AML-193 (cell line): ENCODE measurements at regions not wholly inside any gene's neighbourhood (a gene's known extent, or its start where the extent isn't known, plus 50 kb on each side); places are given as distances from the start of the nearest gene placed in this dataset.

Experiments
- DNase-seq, 2 experiments: peaks; one replicate each; lab custom pipeline; 2025; lab: John Stamatoyannopoulos, UW

GRCh38 chr1:90650401-90650800, 66.7 kb downstream of the BARHL2 start:
- no peak for DNase-seq

DNA sequence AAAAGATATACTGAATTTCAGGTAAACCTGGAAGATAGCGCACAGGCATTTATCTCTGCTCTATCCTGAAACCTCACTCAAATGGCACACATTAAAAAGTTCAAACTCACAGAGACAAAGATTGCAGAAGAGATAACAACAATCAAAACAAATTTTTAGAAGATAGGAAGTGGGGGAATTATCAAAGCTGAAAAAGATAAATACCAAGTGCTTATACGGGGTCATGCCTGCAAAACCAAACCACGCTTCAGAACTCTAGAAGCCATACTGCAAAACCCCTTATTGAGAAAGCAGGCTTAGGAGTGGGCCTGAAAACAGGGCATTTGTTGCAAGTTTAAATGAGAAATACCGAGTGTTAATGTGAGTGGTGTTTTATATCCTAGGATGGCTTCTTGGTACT, 76.8 kb downstream of the BARHL2 start:
- DNase-seq: no peak

DNA sequence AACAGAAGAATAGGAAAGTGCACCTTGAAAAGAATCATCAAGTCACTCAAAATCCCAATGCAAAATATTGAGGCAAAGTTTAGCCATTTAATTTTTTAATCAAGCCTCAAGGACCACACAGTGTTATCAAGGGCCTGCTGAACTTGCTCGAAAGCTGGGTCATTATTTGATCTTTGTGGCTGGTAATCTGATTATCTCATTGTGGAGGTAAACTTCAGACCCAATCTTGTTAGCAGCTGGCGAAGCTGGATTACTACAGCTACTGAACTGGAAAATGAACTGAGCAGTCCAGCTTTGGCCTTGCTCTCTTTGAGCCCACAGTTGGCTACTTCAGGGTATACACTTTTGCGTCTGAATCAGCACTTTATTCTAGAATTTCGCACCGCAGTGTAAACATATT, 94.4 kb downstream of the BARHL2 start:
- DNase-seq: no peak

DNA sequence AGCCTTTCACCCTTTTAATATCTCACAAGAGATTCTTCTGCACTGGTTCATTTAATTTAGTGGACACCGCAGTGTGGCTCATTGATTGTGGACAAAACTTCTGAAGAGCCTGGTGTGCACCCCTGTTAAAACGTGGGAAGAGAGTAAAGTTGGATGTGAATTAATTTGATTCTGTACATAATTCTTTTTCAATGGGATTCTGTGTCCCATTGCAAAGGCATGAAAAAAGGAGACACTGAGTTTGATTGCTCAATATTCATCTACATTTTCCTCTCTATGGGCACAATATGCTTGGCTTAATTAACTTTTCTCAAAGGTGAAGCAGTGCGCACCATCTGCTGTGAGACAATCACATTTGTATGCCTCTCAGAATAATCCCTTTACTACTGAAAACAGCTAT, 95.1 kb downstream of the BARHL2 start:
- no peak for DNase-seq

DNA sequence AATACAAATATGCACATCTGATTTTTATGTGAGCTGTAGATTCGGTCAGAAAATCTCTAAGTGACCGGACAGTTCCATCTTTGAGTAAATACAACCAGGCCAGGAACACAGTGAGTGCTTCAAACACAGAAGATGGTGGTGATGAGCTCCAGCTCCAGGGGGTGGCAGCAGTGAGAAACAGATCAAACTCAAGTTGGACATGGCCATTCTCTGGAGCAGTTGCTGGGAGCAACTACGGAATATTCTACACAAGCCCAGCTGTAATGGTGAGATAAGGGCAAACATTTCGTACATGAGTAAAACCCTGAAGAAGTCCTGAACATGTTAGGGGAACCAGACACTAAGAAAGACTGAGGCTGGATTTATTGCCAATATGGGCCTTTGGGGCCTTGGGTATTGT, 100.7 kb downstream of the BARHL2 start:
- no peak for DNase-seq

- no peak for DNase-seq
Observed at GRCh38 chr1:90614872-90615271, 102.2 kb downstream of the BARHL2 start.

GRCh38 chr1:90613371-90613770, 103.7 kb downstream of the BARHL2 start:
- DNase-seq: no peak

DNA sequence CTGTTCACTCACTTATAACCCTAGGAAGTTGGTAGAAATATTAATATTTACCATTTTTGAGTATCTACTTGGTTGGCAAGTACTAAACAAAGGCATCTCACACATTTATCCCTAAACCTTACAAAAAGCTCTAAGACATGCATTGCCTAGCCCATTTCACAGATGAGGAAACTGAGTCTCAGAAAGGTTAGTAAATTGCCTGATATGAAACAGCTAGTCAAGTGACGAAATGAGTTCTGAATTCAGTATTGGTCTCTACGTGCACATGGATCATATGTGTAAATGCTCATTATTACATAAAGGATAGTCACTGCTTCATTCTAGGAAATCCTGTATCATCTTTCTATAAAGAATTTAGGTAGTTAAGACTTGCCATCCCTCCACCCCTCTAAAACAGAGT, 105.1 kb downstream of the BARHL2 start:
- no peak for DNase-seq

DNA sequence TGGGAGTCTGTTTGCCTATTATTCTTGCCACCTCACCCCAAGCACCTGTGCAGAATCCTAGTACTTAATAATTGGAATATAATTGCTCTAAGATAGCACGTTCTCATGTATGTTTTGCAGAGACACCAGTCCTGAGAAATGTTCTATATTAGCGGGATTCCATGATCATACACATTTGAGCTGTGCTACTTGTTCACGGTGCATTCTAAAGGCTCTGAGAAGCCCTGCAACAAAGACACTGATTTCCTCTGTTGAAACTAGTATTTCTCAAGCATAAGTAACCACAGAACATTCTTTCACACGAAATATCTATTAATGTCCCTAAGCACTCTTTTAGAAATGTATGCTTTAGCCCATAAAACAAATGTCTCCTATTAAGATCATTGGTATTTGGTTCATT, 109.4 kb downstream of the BARHL2 start:
- no peak for DNase-seq

- DNase-seq: no peak
Observed at GRCh38 chr1:90605070-90605469, 112.0 kb downstream of the BARHL2 start.

DNA sequence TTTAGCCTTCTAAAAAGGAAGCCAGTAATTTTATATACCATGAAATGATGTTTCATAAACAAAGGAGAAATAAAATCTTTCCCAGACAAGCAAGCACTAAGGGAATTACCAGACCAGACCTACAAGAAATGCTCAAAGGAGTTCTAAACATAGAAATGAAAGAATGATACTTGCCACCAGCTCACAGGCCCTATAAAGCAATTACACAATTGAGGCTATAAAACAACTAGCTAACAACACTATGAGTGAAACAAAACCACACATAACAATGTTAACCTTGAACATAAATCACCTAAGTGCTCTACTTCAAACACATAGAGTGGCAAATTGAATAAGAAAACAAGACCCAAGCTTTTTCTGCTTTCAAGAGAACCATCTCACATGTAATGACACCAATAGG, 123.8 kb downstream of the BARHL2 start:
- DNase-seq: no peak

- no peak for DNase-seq
Observed at GRCh38 chr1:90591970-90592356, 125.1 kb downstream of the BARHL2 start.

GRCh38 chr1:90591355-90591969, 125.6 kb downstream of the BARHL2 start:
- DNase-seq: no peak

- no peak for DNase-seq
Observed at GRCh38 chr1:90580176-90580575, 136.9 kb downstream of the BARHL2 start.

- DNase-seq: peak; percentile 27 to 38
Observed at GRCh38 chr1:90579212-90579802, 137.8 kb downstream of the BARHL2 start.

DNA sequence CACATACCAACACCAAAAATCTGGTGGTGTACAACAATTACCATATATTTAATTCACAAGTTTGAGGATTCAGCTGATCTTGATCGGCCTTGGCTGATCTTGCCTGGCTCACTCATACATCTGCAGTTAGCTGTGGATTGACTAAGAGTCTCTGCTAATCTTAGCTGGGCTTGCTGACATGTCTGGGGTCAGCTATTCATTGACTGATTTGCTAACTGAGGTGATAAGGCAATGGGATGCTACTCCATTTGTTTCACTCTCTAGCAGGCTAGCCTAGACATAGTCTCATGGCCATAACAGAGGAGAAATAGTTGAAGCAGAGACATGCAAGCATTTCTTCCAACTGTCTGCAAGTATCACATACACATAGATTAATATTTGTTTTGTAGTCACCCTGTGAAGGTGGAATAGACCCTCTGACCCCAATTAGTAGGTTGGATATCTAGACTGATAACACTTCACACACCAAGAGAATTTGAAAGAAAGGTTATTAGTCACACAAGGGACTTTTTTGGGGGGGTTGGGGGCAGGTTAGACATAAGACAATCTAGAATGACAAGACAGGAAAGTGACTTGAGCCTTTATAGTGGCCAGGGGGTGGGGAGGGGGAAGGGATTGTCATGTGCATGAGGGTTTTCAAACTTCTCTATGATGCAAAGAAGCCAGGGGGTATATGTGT, 142.3 kb downstream of the BARHL2 start:
- DNase-seq: no peak

GRCh38 chr1:90573736-90574135, 143.4 kb downstream of the BARHL2 start:
- DNase-seq: no peak

DNA sequence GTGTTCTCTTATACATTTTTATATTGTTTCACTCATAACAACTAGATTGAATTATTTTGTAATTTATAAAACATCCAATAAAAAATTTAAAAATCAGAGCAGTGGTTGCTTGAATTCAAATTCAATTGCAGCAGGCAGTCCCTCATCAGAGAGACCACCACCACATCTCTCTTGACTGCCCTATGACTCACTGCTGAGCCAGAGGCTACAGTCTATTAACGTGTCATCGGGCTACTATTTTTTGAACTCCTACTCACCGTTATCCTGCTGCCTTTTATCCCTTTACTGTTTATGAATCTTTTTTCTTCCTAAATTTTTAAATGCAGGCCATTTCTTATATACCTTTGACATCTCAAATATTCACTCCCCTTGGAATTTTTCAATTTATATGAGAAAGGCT, 144.7 kb downstream of the BARHL2 start:
- DNase-seq: no peak

- DNase-seq: no peak
Observed at GRCh38 chr1:90568436-90568835, 148.7 kb downstream of the BARHL2 start.

DNA sequence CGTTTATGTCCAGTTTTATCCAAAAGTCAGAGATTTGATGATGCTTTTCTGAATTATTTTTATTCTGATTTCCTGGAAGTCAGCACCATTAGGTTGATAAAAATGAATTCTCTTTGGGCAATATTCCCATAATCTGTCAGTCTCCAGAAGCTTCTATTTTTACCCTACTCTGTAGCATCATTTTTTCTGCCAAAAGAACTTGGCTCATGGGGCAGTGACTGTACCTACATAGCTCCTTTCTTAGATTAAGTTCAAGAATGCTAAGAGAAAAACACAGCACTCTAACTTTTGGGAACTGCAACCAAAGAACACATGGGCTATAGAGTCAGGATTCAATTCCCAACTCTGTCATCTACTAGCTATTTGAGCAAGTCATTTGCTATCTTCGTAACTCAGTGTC, 152.9 kb downstream of the BARHL2 start:
- no peak for DNase-seq

DNA sequence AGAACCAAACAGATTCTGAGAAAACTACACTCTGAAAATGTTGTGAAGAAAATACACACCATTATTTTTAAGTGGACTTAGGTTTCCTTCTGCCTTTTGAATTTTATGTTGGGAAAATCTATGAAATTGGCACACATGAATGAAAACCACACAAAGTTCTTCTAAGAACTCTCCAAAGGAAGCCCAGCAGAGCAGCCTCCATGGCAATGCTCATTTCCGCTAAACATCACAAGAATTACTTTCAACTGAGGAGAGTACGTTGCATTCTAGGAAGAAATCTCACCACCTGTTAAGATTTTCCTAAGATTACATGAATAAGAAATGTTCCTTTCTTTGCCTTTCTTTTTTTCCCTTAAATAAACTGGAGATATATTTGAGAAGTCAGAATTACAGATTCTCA, 154.2 kb downstream of the BARHL2 start:
- no peak for DNase-seq

DNA sequence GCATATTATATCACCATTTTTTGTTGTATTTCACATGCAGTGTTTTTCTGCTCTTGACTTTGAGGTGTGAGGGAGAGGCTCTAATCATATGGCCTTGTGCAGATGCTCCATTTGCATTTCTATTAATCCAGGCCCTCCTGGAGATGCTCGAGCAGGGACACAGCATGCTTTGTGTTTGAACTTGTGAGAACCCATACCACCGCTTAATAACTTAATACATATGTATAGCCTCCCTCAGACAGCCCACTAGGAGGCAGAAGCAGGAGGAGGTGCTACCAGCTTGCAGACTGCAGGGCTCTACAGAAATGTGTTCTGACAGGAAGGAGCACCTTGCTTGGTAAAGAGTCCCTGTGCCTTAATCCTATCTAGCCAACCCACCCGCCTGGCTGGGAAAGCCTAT, 155.2 kb downstream of the BARHL2 start:
- DNase-seq: no peak

GRCh38 chr1:90561103-90561783, 155.9 kb downstream of the BARHL2 start:
- DNase-seq: no peak
